GM12865 (cell line): ENCODE measurements at regions not wholly inside any gene's neighbourhood (a gene's known extent, or its start where the extent isn't known, plus 50 kb on each side); places are given as distances from the start of the nearest gene placed in this dataset.

Source experiments
- DNase-seq: peaks from one replicate; pipeline ENCODE4 v3.0.0; 2010; ENCODE audit warnings: low read depth
- H3K4me3 ChIP-seq: 2 replicates; pipeline ENCODE4 v1.5.1; 2011; ENCODE audit warnings: mild to moderate bottlenecking, low read depth, low read length, control low read depth
- TF ChIP-seq, protein P1 (sequence below): IDR thresholded peaks from 2 replicates; pipeline ENCODE4 v1.5.1; 2011; ENCODE audit warnings: low read length, control low read depth, low read depth, inconsistent platforms; ENCODE audit not compliant: insufficient read depth; ENCODE audit errors: missing control alignments

DNA sequence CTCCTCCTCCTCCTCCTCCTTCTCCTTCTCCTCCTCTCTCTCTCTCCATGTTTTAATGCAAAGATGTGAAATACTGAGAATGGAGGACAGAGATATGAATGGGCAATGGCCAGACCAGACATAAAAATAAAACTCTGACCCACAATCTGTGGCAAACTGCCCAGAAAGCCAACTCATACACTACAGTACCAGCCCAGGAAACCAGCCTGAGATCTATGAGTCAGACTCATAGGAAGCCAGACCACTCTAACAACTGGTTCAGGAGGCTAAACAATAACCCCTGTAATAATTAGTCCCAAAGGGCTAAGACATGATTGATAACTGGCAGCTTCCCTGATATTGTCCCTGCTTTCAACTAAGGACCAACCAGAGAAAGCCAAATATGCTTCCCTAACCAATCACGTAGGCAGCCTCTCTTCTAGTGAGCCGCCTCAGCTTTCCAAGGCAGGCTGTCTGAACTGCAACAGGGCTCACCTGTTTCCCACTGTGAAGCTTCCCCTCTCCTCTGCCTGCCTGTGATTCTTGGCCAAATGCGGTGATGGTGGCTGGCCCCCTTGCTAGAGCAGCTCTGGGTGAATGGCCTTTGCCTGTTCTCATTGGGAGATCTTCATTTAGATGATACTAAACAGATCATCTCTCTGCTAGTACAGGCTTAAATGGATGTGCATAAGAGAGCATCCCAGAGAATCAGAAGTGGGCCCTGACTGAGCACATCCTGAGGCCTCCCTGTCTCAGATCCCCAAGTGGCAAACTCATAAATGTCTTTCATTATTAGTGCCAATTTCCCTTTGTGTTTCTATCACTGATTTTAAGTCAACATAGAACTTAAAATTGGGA lies 817.6 kb downstream of the TNS3 start:
- TF ChIP-seq, protein P1, sequence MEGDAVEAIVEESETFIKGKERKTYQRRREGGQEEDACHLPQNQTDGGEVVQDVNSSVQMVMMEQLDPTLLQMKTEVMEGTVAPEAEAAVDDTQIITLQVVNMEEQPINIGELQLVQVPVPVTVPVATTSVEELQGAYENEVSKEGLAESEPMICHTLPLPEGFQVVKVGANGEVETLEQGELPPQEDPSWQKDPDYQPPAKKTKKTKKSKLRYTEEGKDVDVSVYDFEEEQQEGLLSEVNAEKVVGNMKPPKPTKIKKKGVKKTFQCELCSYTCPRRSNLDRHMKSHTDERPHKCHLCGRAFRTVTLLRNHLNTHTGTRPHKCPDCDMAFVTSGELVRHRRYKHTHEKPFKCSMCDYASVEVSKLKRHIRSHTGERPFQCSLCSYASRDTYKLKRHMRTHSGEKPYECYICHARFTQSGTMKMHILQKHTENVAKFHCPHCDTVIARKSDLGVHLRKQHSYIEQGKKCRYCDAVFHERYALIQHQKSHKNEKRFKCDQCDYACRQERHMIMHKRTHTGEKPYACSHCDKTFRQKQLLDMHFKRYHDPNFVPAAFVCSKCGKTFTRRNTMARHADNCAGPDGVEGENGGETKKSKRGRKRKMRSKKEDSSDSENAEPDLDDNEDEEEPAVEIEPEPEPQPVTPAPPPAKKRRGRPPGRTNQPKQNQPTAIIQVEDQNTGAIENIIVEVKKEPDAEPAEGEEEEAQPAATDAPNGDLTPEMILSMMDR: no peak
- DNase-seq: peak; percentile 69
- H3K4me3 ChIP-seq: no peak overlapping the region

DNA sequence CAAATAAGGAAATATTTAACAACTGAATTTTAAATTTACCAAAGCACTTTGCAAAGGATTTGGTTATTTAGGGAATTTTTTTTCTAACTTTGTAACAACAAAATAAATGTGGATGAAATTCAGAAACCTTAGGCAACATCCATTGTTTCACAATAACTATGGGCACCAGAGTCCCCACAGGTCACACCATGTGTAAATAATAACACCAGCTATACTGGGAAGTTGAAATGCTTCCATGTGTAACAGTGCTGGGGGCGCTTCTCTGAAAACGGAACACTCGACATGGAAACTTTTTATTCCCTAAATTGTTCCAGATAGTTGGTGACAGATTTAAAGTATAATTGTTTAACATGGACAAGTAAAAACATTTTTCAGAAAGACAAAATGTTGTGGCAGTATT lies 818.6 kb downstream of the TNS3 start:
- DNase-seq: no peak
- no peak overlapping the region for H3K4me3 ChIP-seq
- TF ChIP-seq, protein P1: no peak

DNA sequence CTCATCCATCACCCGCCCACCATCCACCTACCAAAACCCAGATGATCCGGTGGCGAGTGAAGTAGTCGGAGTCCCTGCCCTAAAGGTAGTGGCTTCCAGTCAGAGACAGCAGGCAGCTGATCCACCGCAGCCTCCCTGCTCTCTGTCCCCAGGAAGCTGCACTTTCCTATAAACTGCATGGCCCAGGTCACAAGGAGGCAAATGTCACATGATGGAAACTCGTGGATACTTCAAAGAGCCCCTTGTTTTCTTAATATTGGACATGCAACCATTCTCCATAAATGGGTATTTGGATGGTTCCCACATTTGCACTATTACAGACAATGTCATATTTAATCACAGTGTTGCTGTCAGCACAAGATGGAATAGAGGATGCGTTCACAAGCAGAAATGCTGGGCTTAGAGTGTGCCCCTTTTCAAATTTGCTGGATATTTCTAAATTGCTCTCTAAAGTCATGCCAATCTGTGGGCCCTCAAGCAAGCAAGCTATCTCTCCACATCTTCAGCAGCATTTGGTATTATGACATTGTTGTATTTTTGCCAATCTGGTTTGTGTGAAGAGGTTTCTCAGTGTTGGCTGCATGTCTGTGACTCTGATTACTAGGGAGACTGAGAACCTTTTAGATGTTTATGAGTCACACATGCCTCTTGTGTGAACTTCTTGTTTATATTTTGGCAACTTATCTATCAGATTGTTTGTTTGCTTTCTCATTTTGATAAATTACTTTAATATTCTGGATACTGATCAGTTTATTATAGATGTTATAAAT lies 822.0 kb downstream of the TNS3 start:
- TF ChIP-seq, protein P1: no peak
- DNase-seq: no peak

GRCh38 chr7:46756996-46757395 lies 824.9 kb downstream of the TNS3 start:
- TF ChIP-seq, protein P1: no peak
- no peak overlapping the region for H3K4me3 ChIP-seq
- DNase-seq: no peak

More for the DNA sequence above, 822.0 kb downstream of the TNS3 start:
- no peak overlapping the region for H3K4me3 ChIP-seq

- no peak overlapping the region for H3K4me3 ChIP-seq
- no peak for DNase-seq
- TF ChIP-seq, protein P1: no peak
Measured at GRCh38 chr7:46756256-46756655, 825.7 kb downstream of the TNS3 start.

- H3K4me3 ChIP-seq: no peak overlapping the region
- TF ChIP-seq, protein P1: no peak
- DNase-seq: no peak
Measured at GRCh38 chr7:46755120-46756034, 826.5 kb downstream of the TNS3 start.
